H9 (cell line): ENCODE measurements at regions not wholly inside any gene's neighbourhood (a gene's known extent, or its start where the extent isn't known, plus 50 kb on each side); places are given as distances from the start of the nearest gene placed in this dataset.

ENCODE experiments used
- DNase-seq: peaks from one replicate; pipeline ENCODE4 v3.0.0-alpha.2; 2017
- H2AFZ ChIP-seq: one replicate; pipeline ENCODE4 v1.6.1; 2013; ENCODE audit warnings: mild to moderate bottlenecking, low read length, control low read depth, moderate library complexity
- H2AK5ac ChIP-seq: 2 replicates; pipeline ENCODE4 v1.6.1; 2013; ENCODE audit warnings: low read length, control low read depth, mixed read lengths; ENCODE audit not compliant: insufficient read length
- H2BK120ac ChIP-seq: one replicate; pipeline ENCODE4 v1.6.1; 2013; ENCODE audit warnings: low read depth, mild to moderate bottlenecking, low read length, control low read depth, inconsistent platforms; ENCODE audit not compliant: poor library complexity, severe bottlenecking
- H2BK12ac ChIP-seq: 2 replicates; pipeline ENCODE4 v1.6.1; 2013; ENCODE audit warnings: low read length, control low read depth, mixed read lengths, low read depth; ENCODE audit not compliant: insufficient read length
- H2BK15ac ChIP-seq: 2 replicates; pipeline ENCODE4 v1.6.1; 2013; ENCODE audit warnings: low read depth, low read length, control low read depth
- H2BK20ac ChIP-seq: one replicate; pipeline ENCODE4 v1.6.1; 2013; ENCODE audit warnings: low read depth, mild to moderate bottlenecking, low read length, control low read depth, inconsistent platforms; ENCODE audit not compliant: poor library complexity, severe bottlenecking
- H2BK5ac ChIP-seq: 2 replicates; pipeline ENCODE4 v1.6.1; 2013; ENCODE audit warnings: low read length, control low read depth, mixed read lengths; ENCODE audit not compliant: insufficient read length
- H3K14ac ChIP-seq: 2 replicates; pipeline ENCODE4 v1.6.1; 2013; ENCODE audit warnings: low read length, control low read depth; ENCODE audit not compliant: insufficient read depth
- H3K18ac ChIP-seq: 2 replicates; pipeline ENCODE4 v1.6.1; 2013; ENCODE audit warnings: low read depth, mild to moderate bottlenecking, mixed read lengths, low read length, control low read depth; ENCODE audit not compliant: insufficient read length
- H3K23ac ChIP-seq: 2 replicates; pipeline ENCODE4 v1.6.1; 2013; ENCODE audit warnings: low read length, control low read depth, mixed read lengths, low read depth; ENCODE audit not compliant: insufficient read length
- H3K23me2 ChIP-seq: 2 replicates; pipeline ENCODE4 v1.6.1; 2013; ENCODE audit warnings: low read depth, mild to moderate bottlenecking, mixed read lengths, low read length, control low read depth; ENCODE audit not compliant: insufficient read length, poor library complexity, severe bottlenecking
- H3K27ac ChIP-seq: 2 replicates; pipeline ENCODE4 v1.5.1; 2013; ENCODE audit warnings: low read length, control low read depth, mixed read lengths, low read depth; ENCODE audit not compliant: insufficient read length
- H3K27me3 ChIP-seq: 2 replicates; pipeline ENCODE4 v1.6.1; 2013; ENCODE audit warnings: low read length, control low read depth, inconsistent platforms; ENCODE audit not compliant: insufficient read depth
- H3K4ac ChIP-seq: 2 replicates; pipeline ENCODE4 v1.6.1; 2013; ENCODE audit warnings: low read depth, mild to moderate bottlenecking, control low read depth, inconsistent platforms, low read length, moderate library complexity
- H3K4me1 ChIP-seq: 2 replicates; pipeline ENCODE4 v1.6.1; 2013; ENCODE audit warnings: low read length, control low read depth, inconsistent platforms; ENCODE audit not compliant: insufficient read depth
- H3K4me2 ChIP-seq: 2 replicates; pipeline ENCODE4 v1.6.1; 2013; ENCODE audit warnings: low read length, control low read depth, mixed read lengths; ENCODE audit not compliant: insufficient read length, insufficient read depth
- H3K56ac ChIP-seq: 2 replicates; pipeline ENCODE4 v1.6.1; 2013; ENCODE audit warnings: low read depth, mild to moderate bottlenecking, mixed read lengths, low read length, control low read depth; ENCODE audit not compliant: insufficient read length
- H3K79me1 ChIP-seq: 2 replicates; pipeline ENCODE4 v1.6.1; 2013; ENCODE audit warnings: low read depth, mild to moderate bottlenecking, moderate library complexity, low read length, control low read depth, inconsistent platforms; ENCODE audit not compliant: insufficient read depth, poor library complexity, severe bottlenecking
- H3K79me2 ChIP-seq: 2 replicates; pipeline ENCODE4 v1.6.1; 2013; ENCODE audit warnings: low read length, control low read depth, inconsistent platforms; ENCODE audit not compliant: insufficient read depth
- H3K9ac ChIP-seq: 2 replicates; pipeline ENCODE4 v1.6.1; 2013; ENCODE audit warnings: low read length, control low read depth, mixed read lengths; ENCODE audit not compliant: insufficient read length; ENCODE audit errors: extremely low read depth
- H3K9me3 ChIP-seq: one replicate; pipeline ENCODE4 v1.6.1; 2013; ENCODE audit warnings: low read depth, low read length, inconsistent platforms; ENCODE audit not compliant: control insufficient read depth
- H3T11ph ChIP-seq: one replicate; pipeline ENCODE4 v1.6.1; 2013; ENCODE audit warnings: mild to moderate bottlenecking, low read length, control low read depth, inconsistent platforms
- H4K20me1 ChIP-seq: one replicate; pipeline ENCODE4 v1.6.1; 2013; ENCODE audit not compliant: control insufficient read depth, insufficient read length, insufficient read depth
- H4K5ac ChIP-seq: 2 replicates; pipeline ENCODE4 v1.6.1; 2013; ENCODE audit warnings: low read depth, mild to moderate bottlenecking, mixed read lengths, low read length, control low read depth; ENCODE audit not compliant: insufficient read length
- H4K8ac ChIP-seq: replicated peaks from 2 replicates; pipeline ENCODE4 v1.6.1; 2013; ENCODE audit warnings: low read length, control low read depth, mixed read lengths, low read depth; ENCODE audit not compliant: insufficient read length
- H4K91ac ChIP-seq: 2 replicates; pipeline ENCODE4 v1.6.1; 2013; ENCODE audit warnings: low read depth, mild to moderate bottlenecking, moderate library complexity, mixed read lengths, low read length, control low read depth; ENCODE audit not compliant: insufficient read length
- H3K27ac Mint-ChIP-seq, 3 experiments: 2 replicates in 2 of 3; 3 replicates in 1 of 3; pipeline ENCODE4 v1.8.0; 2020 to 2021; ENCODE audit warnings: mixed read lengths in 3 of 3, mild to moderate bottlenecking in 1 of 3, moderate library complexity in 1 of 3
- H3K27me3 Mint-ChIP-seq: 2 replicates; pipeline ENCODE4 v1.8.0; 2021; ENCODE audit warnings: low read depth, mild to moderate bottlenecking, moderate library complexity, mixed read lengths
- H3K36me3 Mint-ChIP-seq, 3 experiments: 2 replicates in 2 of 3; 3 replicates in 1 of 3; pipeline ENCODE4 v1.8.0; 2020 to 2021; ENCODE audit warnings: low read depth in 3 of 3, mixed read lengths in 3 of 3; ENCODE audit not compliant: insufficient read depth in 1 of 3
- H3K4me1 Mint-ChIP-seq, 2 experiments: 2 replicates each; pipeline ENCODE4 v1.8.0; 2020; ENCODE audit warnings: mixed read lengths in 2 of 2
- H3K4me3 Mint-ChIP-seq, 2 experiments: 2 replicates in 1 of 2; 3 replicates in 1 of 2; pipeline ENCODE4 v1.8.0; 2020 to 2021; ENCODE audit warnings: mild to moderate bottlenecking in 2 of 2, mixed read lengths in 2 of 2, moderate library complexity in 1 of 2
- H3K9me3 Mint-ChIP-seq, 2 experiments: 2 replicates in 1 of 2; 3 replicates in 1 of 2; pipeline ENCODE4 v1.8.0; 2020; ENCODE audit warnings: mild to moderate bottlenecking in 2 of 2, mixed read lengths in 2 of 2, moderate library complexity in 1 of 2
- CTCF ChIP-seq: fragments of 200-600 bp; sonication (generic); conservative IDR thresholded peaks from 3 replicates; pipeline ENCODE4 v1.8.0; 2021; ENCODE audit warnings: antibody characterized with exemption, mild to moderate bottlenecking
- WGBS: extraction: QIAGEN DNeasy Blood & Tissue Kit; methylation state at CpG from one replicate; pipeline ENCODE4 v1.1.7; 2013; ENCODE audit warnings: missing lambda C conversion rate, low lambda C conversion rate, mixed read lengths; ENCODE audit not compliant: insufficient read length; ENCODE audit errors: extremely low coverage; 5-methylcytosine and 5-hydroxymethylcytosine counted together

GRCh38 chr20:46828471-46828870 is 66.2 kb upstream of the EYA2 start:
- peaks cover 2% of the 10 kb centered on the region for H3K23me2 ChIP-seq
- H3K27me3 ChIP-seq, result no peaks in the 10 kb centered on the region
- no peaks in the 10 kb centered on the region for H3K79me1 ChIP-seq
- H3K4me3 Mint-ChIP-seq, result no peak overlapping the region
- no peak overlapping the region for H3K27ac Mint-ChIP-seq
- no peaks in the 10 kb centered on the region for H3K79me2 ChIP-seq
- H3K27me3 Mint-ChIP-seq, result no peaks in the 10 kb centered on the region
- no peak overlapping the region for H2BK12ac ChIP-seq
- no peaks in the 10 kb centered on the region for H3K4me1 Mint-ChIP-seq
- no peaks in the 10 kb centered on the region for H3K4me1 ChIP-seq
- no peak overlapping the region for H2AK5ac ChIP-seq
- no peaks in the 10 kb centered on the region for H3K9me3 ChIP-seq
- H2AFZ ChIP-seq, result no peak overlapping the region
- no peak overlapping the region for H3K18ac ChIP-seq
- H4K8ac ChIP-seq, result no peak overlapping the region
- peaks cover 0 to 13% of the 10 kb centered on the region in 2 experiments; a peak in 4 of 5 replicates for H3K9me3 Mint-ChIP-seq
- no peak overlapping the region for H3T11ph ChIP-seq
- H3K27ac ChIP-seq, result no peak overlapping the region
- no peak for DNase-seq
- no peak overlapping the region for H2BK15ac ChIP-seq
- H4K20me1 ChIP-seq, result no peaks in the 10 kb centered on the region
- no peak overlapping the region for H3K14ac ChIP-seq
- H4K91ac ChIP-seq, result no peak overlapping the region
- H2BK20ac ChIP-seq, result no peak overlapping the region
- H2BK5ac ChIP-seq, result no peak overlapping the region
- no peak overlapping the region for H4K5ac ChIP-seq
- H3K36me3 Mint-ChIP-seq, result no peaks in the 10 kb centered on the region
- WGBS, result no CpG with 5 or more reads among the region's 2 CpGs
- TF ChIP-seq CTCF, result no peak
- H3K23ac ChIP-seq, result no peak overlapping the region
- no peak overlapping the region for H3K56ac ChIP-seq
- no peak overlapping the region for H2BK120ac ChIP-seq
- H3K9ac ChIP-seq, result no peak overlapping the region
- no peak overlapping the region for H3K4me2 ChIP-seq
- no peak overlapping the region for H3K4ac ChIP-seq
